ENCODE measurements at regions not wholly inside any gene's neighbourhood (a gene's known extent, or its start where the extent isn't known, plus 50 kb on each side); places are given as distances from the start of the nearest gene placed in this dataset.

GRCh38 chr3:34650131-34650530 lies 851.7 kb downstream of the PDCD6IP start:
- Histone ChIP-seq H3K36me3 (ENCODE audit: insufficient read depth, low read length) (no peaks in the 10 kb centered on the region), H4K20me1 (ENCODE audit: insufficient read depth) (no peaks in the 10 kb centered on the region), H3K27me3 (ENCODE audit: insufficient read depth, low read depth, low read length) (no peaks in the 10 kb centered on the region), H3K9me3 (ENCODE audit: low read length) (no peaks in the 10 kb centered on the region), H3K9me2 (ENCODE audit: insufficient read depth, low read length) (no peaks in the 10 kb centered on the region), H3F3A (ENCODE audit: insufficient read depth, low read length, poor library complexity, severe bottlenecking) (no peaks in the 10 kb centered on the region), H3K4me2 (ENCODE audit: low read length) (no peak overlapping the region), H3K27ac (ENCODE audit: low read length) (no peak overlapping the region), H3K9ac (ENCODE audit: low read length) (no peak overlapping the region), H3K79me2 (replicated peaks; ENCODE audit: insufficient read depth, low read length) (no peaks in the 10 kb centered on the region), H3K4me3 (ENCODE audit: low read length) (no peak overlapping the region), H2AFZ (ENCODE audit: low read depth, low read length) (no peak overlapping the region)
- TF ChIP-seq RAD21 (conservative IDR thresholded peaks at IDR 0.05), result no peak
- no peak for TF ChIP-seq SMC3 (conservative IDR thresholded peaks at IDR 0.05; ENCODE audit: poor library complexity)
- no peak for TF ChIP-seq EP300 (conservative IDR thresholded peaks at IDR 0.05; ENCODE audit: poor library complexity, severe bottlenecking)
- no peak for TF ChIP-seq EZH2 (IDR thresholded peaks at IDR 0.05; ENCODE audit: borderline replicate concordance, insufficient read depth, low read length, poor library complexity, severe bottlenecking)
- TF ChIP-seq CTCF (IDR thresholded peaks at IDR 0.05; ENCODE audit: poor library complexity, severe bottlenecking), result no peak
- TF ChIP-seq TAF1 (IDR thresholded peaks at IDR 0.05; ENCODE audit: low read depth), result no peak
- TF ChIP-seq POLR2AphosphoS5 (IDR thresholded peaks at IDR 0.05), result no peak
- no peak for TF ChIP-seq MXI1 (conservative IDR thresholded peaks at IDR 0.05; ENCODE audit: poor library complexity, severe bottlenecking)
- no peak for TF ChIP-seq REST (IDR thresholded peaks at IDR 0.05; ENCODE audit: borderline replicate concordance)

GRCh38 chr3:34668915-34669314 lies 870.5 kb downstream of the PDCD6IP start:
- no peaks in the 10 kb centered on the region for H3K9me2 ChIP-seq (ENCODE audit: insufficient read depth, low read length)
- H3K9ac ChIP-seq (ENCODE audit: low read length), result no peak overlapping the region
- no peaks in the 10 kb centered on the region for H3K79me2 ChIP-seq (replicated peaks; ENCODE audit: insufficient read depth, low read length)
- H3K36me3 ChIP-seq (ENCODE audit: insufficient read depth, low read length), result no peaks in the 10 kb centered on the region
- no peaks in the 10 kb centered on the region for H3F3A ChIP-seq (ENCODE audit: insufficient read depth, low read length, poor library complexity, severe bottlenecking)
- no peaks in the 10 kb centered on the region for H3K27me3 ChIP-seq (ENCODE audit: insufficient read depth, low read depth, low read length)
- no peaks in the 10 kb centered on the region for H4K20me1 ChIP-seq (ENCODE audit: insufficient read depth)
- H2AFZ ChIP-seq (ENCODE audit: low read depth, low read length), result no peak overlapping the region
- no peak overlapping the region for H3K4me2 ChIP-seq (ENCODE audit: low read length)
- TF ChIP-seq REST (IDR thresholded peaks at IDR 0.05; ENCODE audit: borderline replicate concordance) (no peak), SMC3 (conservative IDR thresholded peaks at IDR 0.05; ENCODE audit: poor library complexity) (no peak), MXI1 (conservative IDR thresholded peaks at IDR 0.05; ENCODE audit: poor library complexity, severe bottlenecking) (no peak), EZH2 (IDR thresholded peaks at IDR 0.05; ENCODE audit: borderline replicate concordance, insufficient read depth, low read length, poor library complexity, severe bottlenecking) (no peak), RAD21 (conservative IDR thresholded peaks at IDR 0.05) (no peak), CTCF (IDR thresholded peaks at IDR 0.05; ENCODE audit: poor library complexity, severe bottlenecking) (no peak)
- H3K27ac ChIP-seq (ENCODE audit: low read length), result no peak overlapping the region
- H3K4me3 ChIP-seq (ENCODE audit: low read length), result no peak overlapping the region
- H3K9me3 ChIP-seq (ENCODE audit: low read length), result no peaks in the 10 kb centered on the region

All from neural cell (in vitro differentiated cells).